Effector CD8-positive, alpha-beta T cell (primary cell): ENCODE measurements at regions not wholly inside any gene's neighbourhood (a gene's known extent, or its start where the extent isn't known, plus 50 kb on each side); places are given as distances from the start of the nearest gene placed in this dataset.

Experiments
- DNase-seq: peaks from one replicate; lab custom pipeline; 2025; lab: John Stamatoyannopoulos, UW

- DNase-seq = no peak
Measured at GRCh38 chr5:133688391-133688790, 76.0 kb upstream of the FSTL4 start.

GRCh38 chr5:133687212-133688061, 75.1 kb upstream of the FSTL4 start:
- no peak for DNase-seq

- no peak for DNase-seq
Measured at GRCh38 chr5:133686566-133686965, 74.2 kb upstream of the FSTL4 start.

- no peak for DNase-seq
Measured at GRCh38 chr5:133685402-133686018, 73.2 kb upstream of the FSTL4 start.

- no peak for DNase-seq
Measured at GRCh38 chr5:133683646-133684596, 71.6 kb upstream of the FSTL4 start.

- no peak for DNase-seq
Measured at GRCh38 chr5:133682451-133682850, 70.1 kb upstream of the FSTL4 start.

- DNase-seq = no peak
Measured at GRCh38 chr5:133681896-133682295, 69.6 kb upstream of the FSTL4 start.

GRCh38 chr5:133680830-133681565, 68.7 kb upstream of the FSTL4 start:
- DNase-seq = no peak

GRCh38 chr5:133679534-133679933, 67.2 kb upstream of the FSTL4 start:
- DNase-seq = no peak

- DNase-seq = no peak
Measured at GRCh38 chr5:133675376-133676154, 63.2 kb upstream of the FSTL4 start.

- DNase-seq = no peak
Measured at GRCh38 chr5:133670336-133670735, 58.0 kb upstream of the FSTL4 start.

GRCh38 chr5:133669472-133669871, 57.1 kb upstream of the FSTL4 start:
- DNase-seq = no peak

- no peak for DNase-seq
Measured at GRCh38 chr5:133668458-133668857, 56.1 kb upstream of the FSTL4 start.

GRCh38 chr5:133667217-133667616, 54.9 kb upstream of the FSTL4 start:
- DNase-seq = no peak

- DNase-seq = no peak
Measured at GRCh38 chr5:133665571-133665970, 53.2 kb upstream of the FSTL4 start.

GRCh38 chr5:133664422-133664821, 52.1 kb upstream of the FSTL4 start:
- DNase-seq = no peak

GRCh38 chr5:133663397-133664054, 51.2 kb upstream of the FSTL4 start:
- DNase-seq = no peak

GRCh38 chr5:133662578-133662977, 50.2 kb upstream of the FSTL4 start:
- no peak for DNase-seq
